HG03521 (cell line): ENCODE measurements at regions not wholly inside any gene's neighbourhood (a gene's known extent, or its start where the extent isn't known, plus 50 kb on each side); places are given as distances from the start of the nearest gene placed in this dataset.
"Not testable (repeated sequence)": the region's sequence is repeated elsewhere in the genome, so short reads cannot be mapped to it uniquely, and the experiment has no call there.

Source experiments
- ATAC-seq: cut with Tn5 transposase; IDR thresholded peaks from one replicate; pipeline ENCODE4 v1.9.1; 2021; ENCODE audit warnings: mild to moderate bottlenecking, moderate library complexity; ENCODE audit not compliant: unreplicated experiment

GRCh38 chr12:34097213-34097612 is 74.9 kb downstream of the ALG10 start:
- no peak for ATAC-seq

- no peak for ATAC-seq
Observed at GRCh38 chr12:34105392-34105933, 83.2 kb downstream of the ALG10 start.

- ATAC-seq: no peak
Observed at GRCh38 chr12:34106172-34106571, 83.9 kb downstream of the ALG10 start.

GRCh38 chr12:34107016-34107415 is 84.7 kb downstream of the ALG10 start:
- ATAC-seq: no peak

GRCh38 chr12:34107781-34108404 is 85.6 kb downstream of the ALG10 start:
- ATAC-seq: no peak

- ATAC-seq: no peak
Observed at GRCh38 chr12:34108405-34108803, 86.1 kb downstream of the ALG10 start.

- no peak for ATAC-seq
Observed at GRCh38 chr12:34108967-34109366, 86.7 kb downstream of the ALG10 start.

GRCh38 chr12:34109390-34109789 is 87.1 kb downstream of the ALG10 start:
- no peak for ATAC-seq

- not testable (repeated sequence) for ATAC-seq
Observed at GRCh38 chr12:34109909-34110531, 87.7 kb downstream of the ALG10 start.

- no peak for ATAC-seq
Observed at GRCh38 chr12:34119366-34119765, 97.1 kb downstream of the ALG10 start.

- ATAC-seq: no peak
Observed at GRCh38 chr12:34121360-34121759, 99.1 kb downstream of the ALG10 start.

- peak; percentile 52 for ATAC-seq
Observed at GRCh38 chr12:34123092-34123491, 100.8 kb downstream of the ALG10 start.

GRCh38 chr12:34124608-34125007 is 102.3 kb downstream of the ALG10 start:
- ATAC-seq: no peak

- ATAC-seq: no peak
Observed at GRCh38 chr12:34126239-34126641, 103.9 kb downstream of the ALG10 start.

GRCh38 chr12:34126805-34127204 is 104.5 kb downstream of the ALG10 start:
- no peak for ATAC-seq

- ATAC-seq: not testable (repeated sequence)
Observed at GRCh38 chr12:34127379-34127778, 105.1 kb downstream of the ALG10 start.

GRCh38 chr12:34142430-34142829 is 120.1 kb downstream of the ALG10 start:
- ATAC-seq: no peak

- no peak for ATAC-seq
Observed at GRCh38 chr12:34151019-34151418, 128.7 kb downstream of the ALG10 start.

GRCh38 chr12:34163443-34163842 is 141.1 kb downstream of the ALG10 start:
- ATAC-seq: no peak

- ATAC-seq: no peak
Observed at GRCh38 chr12:34166427-34167060, 144.2 kb downstream of the ALG10 start.

- not testable (repeated sequence) for ATAC-seq
Observed at GRCh38 chr12:34168507-34168906, 146.2 kb downstream of the ALG10 start.

GRCh38 chr12:34186492-34186891 is 164.2 kb downstream of the ALG10 start:
- no peak for ATAC-seq
